ENCODE measurements at regions not wholly inside any gene's neighbourhood (a gene's known extent, or its start where the extent isn't known, plus 50 kb on each side); places are given as distances from the start of the nearest gene placed in this dataset.
A peak's percentile ranks its signal among the peaks of the same experiment; 100 is the strongest.
"Not testable (repeated sequence)": the region's sequence is repeated elsewhere in the genome, so short reads cannot be mapped to it uniquely, and the experiment has no call there.

DNA sequence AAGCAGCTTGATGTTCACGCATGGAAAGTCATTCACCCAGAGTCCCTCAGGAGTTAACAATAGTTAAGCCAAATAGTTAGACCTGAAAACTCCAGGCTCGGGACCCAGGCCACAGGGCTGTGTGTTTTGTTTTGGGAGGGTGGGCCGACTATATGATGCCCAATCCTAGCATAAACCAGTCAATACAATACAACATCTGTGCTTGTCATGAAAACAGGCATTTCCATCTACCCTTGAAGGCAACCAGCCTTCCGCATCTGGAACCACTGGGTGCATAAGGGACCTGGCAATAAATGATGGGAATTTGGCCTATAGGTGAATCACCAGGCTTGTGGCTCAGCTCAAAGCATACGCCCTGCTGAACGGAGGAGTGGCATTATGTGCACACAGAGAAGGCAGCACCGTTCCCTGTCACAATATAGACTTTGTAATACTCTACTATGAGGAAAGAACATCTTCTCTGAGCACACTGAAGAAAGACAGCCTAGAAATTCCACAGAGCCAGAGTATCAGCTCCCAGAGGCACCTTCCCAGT lies 91.0 kb upstream of the FOXN3 start:
- TF ChIP-seq, protein P1, sequence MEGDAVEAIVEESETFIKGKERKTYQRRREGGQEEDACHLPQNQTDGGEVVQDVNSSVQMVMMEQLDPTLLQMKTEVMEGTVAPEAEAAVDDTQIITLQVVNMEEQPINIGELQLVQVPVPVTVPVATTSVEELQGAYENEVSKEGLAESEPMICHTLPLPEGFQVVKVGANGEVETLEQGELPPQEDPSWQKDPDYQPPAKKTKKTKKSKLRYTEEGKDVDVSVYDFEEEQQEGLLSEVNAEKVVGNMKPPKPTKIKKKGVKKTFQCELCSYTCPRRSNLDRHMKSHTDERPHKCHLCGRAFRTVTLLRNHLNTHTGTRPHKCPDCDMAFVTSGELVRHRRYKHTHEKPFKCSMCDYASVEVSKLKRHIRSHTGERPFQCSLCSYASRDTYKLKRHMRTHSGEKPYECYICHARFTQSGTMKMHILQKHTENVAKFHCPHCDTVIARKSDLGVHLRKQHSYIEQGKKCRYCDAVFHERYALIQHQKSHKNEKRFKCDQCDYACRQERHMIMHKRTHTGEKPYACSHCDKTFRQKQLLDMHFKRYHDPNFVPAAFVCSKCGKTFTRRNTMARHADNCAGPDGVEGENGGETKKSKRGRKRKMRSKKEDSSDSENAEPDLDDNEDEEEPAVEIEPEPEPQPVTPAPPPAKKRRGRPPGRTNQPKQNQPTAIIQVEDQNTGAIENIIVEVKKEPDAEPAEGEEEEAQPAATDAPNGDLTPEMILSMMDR (IDR thresholded peaks at IDR 0.05; ENCODE audit: unreplicated experiment): no peak
- H3K36me3 Mint-ChIP-seq (ENCODE audit: insufficient read depth): peaks cover 3% of the 10 kb centered on the region
- peaks cover 8% of the 10 kb centered on the region for H3K4me1 Mint-ChIP-seq (ENCODE audit: low read depth)

DNA sequence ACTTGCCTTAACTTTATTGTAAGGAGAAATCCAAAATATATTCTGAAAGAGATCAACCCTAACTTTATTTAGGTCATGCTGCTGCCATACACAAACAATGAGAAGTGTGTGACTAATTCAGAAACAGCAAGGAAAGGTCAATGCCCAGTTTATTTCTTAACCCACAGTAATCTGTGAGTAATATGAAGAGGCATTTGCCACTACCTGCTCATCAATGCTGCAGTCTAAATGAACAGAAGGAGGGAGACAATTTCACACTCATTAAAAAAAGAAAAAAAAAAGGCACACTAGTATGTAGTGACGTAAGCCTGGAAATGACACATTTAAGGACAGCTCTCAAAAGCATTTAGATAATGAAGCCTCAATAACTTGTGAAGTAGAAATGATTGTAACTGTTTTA lies 90.5 kb upstream of the FOXN3 start:
- Mint-ChIP-seq H3K27ac (peak overlapping the region; percentile 25), H3K27me3 (peaks cover 4% of the 10 kb centered on the region), H3K4me1 (ENCODE audit: low read depth) (peaks cover 8% of the 10 kb centered on the region), H3K4me3 (ENCODE audit: low read depth) (no peak overlapping the region), H3K36me3 (ENCODE audit: insufficient read depth) (peaks cover 3% of the 10 kb centered on the region), H3K9me3 (ENCODE audit: low read depth) (peaks cover 3% of the 10 kb centered on the region)
- no peak for DNase-seq (ENCODE audit: low spot score, unreplicated experiment)
- TF ChIP-seq, protein P1 (IDR thresholded peaks at IDR 0.05; ENCODE audit: unreplicated experiment): no peak

More for the DNA sequence above, 91.0 kb upstream of the FOXN3 start:
- Mint-ChIP-seq H3K9me3 (ENCODE audit: low read depth) (peaks cover 3% of the 10 kb centered on the region), H3K27ac (no peak overlapping the region), H3K4me3 (ENCODE audit: low read depth) (no peak overlapping the region), H3K27me3 (peaks cover 4% of the 10 kb centered on the region)
- no peak for DNase-seq (ENCODE audit: low spot score, unreplicated experiment)

DNA sequence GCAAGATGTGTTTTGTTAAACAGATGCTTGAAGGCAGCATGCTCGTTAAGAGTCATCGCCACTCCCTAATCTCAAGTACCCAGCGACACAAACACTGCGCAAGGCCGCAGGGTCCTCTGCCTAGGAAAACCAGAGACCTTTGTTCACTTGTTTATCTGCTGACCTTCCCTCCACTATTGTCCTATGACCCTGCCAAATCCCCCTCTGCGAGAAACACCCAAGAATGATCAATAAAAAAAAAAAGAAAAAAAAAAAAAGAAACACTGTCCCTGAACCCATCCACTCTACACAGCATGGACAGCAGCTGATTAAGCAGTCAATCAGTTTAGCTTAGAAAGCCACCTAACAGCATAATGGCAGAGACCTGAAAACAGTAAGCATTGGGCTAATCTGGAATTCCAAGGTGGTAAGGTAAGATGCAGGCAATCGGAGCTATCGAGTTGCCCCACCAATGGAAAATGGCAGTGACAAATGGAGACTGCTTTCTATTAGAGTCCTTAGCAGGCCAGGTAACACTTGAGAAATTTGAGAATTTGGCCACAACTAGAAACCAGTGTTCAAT lies 89.9 kb upstream of the FOXN3 start:
- not testable (repeated sequence) for H3K36me3 Mint-ChIP-seq (ENCODE audit: insufficient read depth); H3K4me3 Mint-ChIP-seq (ENCODE audit: low read depth); H3K9me3 Mint-ChIP-seq (ENCODE audit: low read depth); H3K4me1 Mint-ChIP-seq (ENCODE audit: low read depth); DNase-seq (ENCODE audit: low spot score, unreplicated experiment); H3K27me3 Mint-ChIP-seq
- peak overlapping the region; percentile 82 for H3K27ac Mint-ChIP-seq

DNA sequence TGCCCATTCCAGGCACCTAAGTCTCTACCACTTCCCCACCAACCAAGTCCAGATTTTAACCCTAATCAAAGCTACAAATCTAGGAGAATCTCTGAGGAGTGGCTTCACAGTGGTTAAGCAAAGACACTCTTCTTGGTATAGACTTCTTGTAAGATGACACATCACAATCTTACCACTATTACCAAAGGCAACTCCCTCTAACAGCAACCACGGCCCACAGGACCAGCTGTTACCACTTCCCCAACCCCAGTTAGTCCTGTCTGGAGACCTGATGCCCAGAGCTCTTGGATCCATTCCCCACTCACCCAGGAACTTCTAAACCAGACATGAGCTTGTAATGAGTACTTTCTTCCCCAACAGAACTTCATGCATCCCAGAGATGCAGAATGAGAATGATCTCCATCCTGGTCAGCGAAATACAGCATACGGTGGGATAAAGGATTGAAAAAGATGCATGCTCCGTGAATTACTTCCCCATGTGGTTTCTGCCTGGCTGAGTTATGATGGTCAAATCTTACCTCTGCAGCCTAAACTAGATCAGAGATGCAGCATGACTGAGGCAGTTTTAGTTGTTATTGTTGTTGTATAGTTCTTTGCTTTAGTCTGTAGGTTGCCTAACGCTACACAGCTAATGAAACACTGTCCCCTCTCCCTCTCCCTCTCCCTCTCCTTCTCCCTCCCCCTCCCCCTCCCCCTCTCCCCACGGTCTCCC lies 87.7 kb upstream of the FOXN3 start:
- no peak overlapping the region for H3K4me3 Mint-ChIP-seq (ENCODE audit: low read depth)
- H3K4me1 Mint-ChIP-seq (ENCODE audit: low read depth): peaks cover 8% of the 10 kb centered on the region
- H3K27ac Mint-ChIP-seq: no peak overlapping the region
- H3K9me3 Mint-ChIP-seq (ENCODE audit: low read depth): no peaks in the 10 kb centered on the region
- TF ChIP-seq, protein P1 (IDR thresholded peaks at IDR 0.05; ENCODE audit: unreplicated experiment): no peak
- no peak for DNase-seq (ENCODE audit: low spot score, unreplicated experiment)
- peaks cover 4% of the 10 kb centered on the region for H3K27me3 Mint-ChIP-seq
- no peaks in the 10 kb centered on the region for H3K36me3 Mint-ChIP-seq (ENCODE audit: insufficient read depth)

DNA sequence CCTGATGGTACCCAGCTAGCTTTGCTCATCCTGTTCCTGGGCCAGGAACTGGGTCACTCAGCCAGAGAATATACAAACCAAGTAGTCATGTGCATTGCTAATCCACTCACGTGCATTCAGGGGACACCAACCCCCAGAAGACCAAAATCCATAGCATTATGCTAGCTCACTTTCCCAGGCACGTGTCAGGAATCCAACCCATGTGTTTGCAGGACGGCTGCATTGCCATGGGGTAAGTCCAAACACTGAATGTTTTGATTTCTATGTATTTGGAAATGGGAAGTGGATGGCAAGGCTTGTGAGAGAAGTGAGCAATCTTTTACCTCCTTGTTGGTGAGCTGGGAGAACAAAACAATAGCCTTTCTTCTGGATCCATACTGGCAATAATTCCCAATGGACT lies 87.1 kb upstream of the FOXN3 start:
- H3K27ac Mint-ChIP-seq: no peak overlapping the region
- no peak for DNase-seq (ENCODE audit: low spot score, unreplicated experiment)
- H3K4me1 Mint-ChIP-seq (ENCODE audit: low read depth): peaks cover 8% of the 10 kb centered on the region
- H3K36me3 Mint-ChIP-seq (ENCODE audit: insufficient read depth): no peaks in the 10 kb centered on the region
- no peaks in the 10 kb centered on the region for H3K9me3 Mint-ChIP-seq (ENCODE audit: low read depth)
- TF ChIP-seq, protein P1 (IDR thresholded peaks at IDR 0.05; ENCODE audit: unreplicated experiment): no peak
- H3K4me3 Mint-ChIP-seq (ENCODE audit: low read depth): no peak overlapping the region
- H3K27me3 Mint-ChIP-seq: peaks cover 4% of the 10 kb centered on the region
